HG02981 (cell line): ENCODE measurements at regions not wholly inside any gene's neighbourhood (a gene's known extent, or its start where the extent isn't known, plus 50 kb on each side); places are given as distances from the start of the nearest gene placed in this dataset.
"Not testable (repeated sequence)": the region's sequence is repeated elsewhere in the genome, so short reads cannot be mapped to it uniquely, and the experiment has no call there.

Experiments
- ATAC-seq: cut with Tn5 transposase; IDR thresholded peaks from one replicate; pipeline ENCODE4 v1.9.1; 2021; ENCODE audit warnings: mild to moderate bottlenecking, moderate library complexity; ENCODE audit not compliant: unreplicated experiment

DNA sequence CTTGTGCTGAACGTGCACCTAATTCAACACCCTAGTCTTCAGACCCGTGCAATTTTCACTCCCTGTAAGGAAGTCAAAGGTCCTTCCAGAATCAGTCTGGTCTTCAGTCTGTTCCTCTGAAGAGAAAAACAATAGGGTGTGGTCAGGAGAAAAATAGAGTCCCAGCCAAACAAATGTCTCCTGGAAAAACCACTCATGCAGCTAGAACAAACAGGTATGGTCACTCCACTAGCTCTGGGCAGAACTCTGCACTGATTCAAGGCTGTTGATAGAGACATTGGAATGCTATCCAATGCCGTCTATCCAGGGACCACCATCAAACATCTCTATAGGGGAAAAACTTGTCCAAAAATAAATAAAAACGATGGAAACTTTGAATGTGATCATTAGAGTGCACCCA is 81.8 kb upstream of the MAP3K1 start:
- ATAC-seq = no peak

DNA sequence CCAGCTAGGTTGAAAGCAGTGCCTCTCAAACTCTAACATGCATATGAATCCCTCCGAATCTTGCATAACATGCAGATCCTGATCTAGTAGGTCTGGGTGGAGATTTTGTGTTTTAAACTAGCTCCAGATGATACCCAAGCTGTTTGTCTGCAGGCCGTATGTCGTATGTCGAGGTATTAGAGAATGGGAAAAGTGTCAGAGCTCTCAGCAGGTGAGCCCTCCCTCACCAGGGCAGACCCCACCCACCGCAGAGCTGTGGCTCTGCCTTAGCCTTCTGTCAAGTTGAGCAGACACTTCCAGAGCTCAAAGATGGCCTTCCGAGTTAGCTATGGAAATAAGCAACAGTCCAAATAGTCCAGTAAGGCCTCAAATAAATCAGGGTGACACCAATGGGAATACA is 83.2 kb upstream of the MAP3K1 start:
- ATAC-seq = no peak

DNA sequence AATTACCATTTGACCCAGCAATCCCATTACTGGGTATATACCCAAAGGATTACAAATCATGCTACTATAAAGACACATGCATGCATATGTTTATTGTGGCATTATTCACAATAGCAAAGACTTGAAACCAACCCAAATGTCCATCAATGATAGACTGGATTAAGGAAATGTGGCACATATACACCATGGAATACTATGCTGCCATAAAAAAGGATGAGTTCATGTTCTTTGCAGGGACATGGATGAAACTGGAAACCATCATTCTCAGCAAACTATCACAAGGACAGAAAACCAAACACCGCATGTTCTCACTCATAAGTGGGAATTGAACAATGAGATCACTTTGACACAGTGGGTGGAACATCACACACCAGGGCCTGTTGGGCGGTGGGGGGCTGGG is 83.9 kb upstream of the MAP3K1 start:
- not testable (repeated sequence) for ATAC-seq

DNA sequence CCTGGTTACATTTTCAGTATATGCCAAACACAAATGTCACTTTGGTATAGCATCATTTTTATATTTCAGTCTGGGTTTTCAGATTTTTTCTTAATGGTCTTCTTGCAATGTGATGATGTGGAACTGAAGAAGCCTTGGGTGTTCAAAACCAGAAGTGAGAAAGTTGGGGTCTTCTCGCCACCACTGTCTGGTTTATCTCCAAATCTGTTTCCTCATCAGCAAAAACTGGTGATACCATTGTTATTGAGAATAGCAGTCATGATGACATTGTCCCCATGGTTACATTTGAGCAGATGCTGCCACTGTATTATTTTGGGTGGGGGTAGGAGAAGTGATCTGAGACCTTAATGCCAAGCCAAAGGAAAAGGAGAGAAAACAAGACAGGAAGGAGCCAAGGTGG is 85.9 kb upstream of the MAP3K1 start:
- ATAC-seq = peak; percentile 48

DNA sequence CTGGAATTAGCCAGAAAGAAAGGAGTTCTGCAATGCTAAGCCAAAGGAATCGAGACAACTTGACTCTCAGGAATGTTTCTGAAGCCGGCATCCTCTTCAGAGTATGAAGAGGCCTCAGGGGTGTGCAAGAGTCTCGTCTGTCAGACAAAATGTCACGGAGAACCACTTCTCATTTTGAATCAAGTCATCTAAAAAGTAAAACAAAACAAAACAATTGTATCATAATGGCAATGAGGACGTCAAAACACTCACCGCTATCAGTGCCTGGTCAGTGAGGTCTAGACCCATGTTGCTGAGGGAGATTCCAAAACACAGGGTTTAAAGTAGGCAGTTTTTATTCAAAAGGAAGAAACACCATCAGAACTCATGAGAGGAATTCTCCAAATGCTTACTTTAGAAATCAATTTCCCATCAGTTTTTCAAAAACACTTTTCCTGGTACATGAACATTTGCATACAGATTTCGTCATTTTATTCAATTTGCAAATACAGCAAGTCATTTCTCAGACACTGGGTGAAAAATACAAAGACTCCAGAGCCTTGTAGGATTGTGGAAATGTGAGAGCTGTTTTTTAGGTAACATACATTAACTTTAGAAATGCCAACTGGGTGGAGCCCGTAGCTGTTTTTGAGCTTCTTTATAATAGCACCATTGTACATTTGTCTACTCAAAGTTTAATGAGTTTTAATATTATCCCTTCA is 89.5 kb upstream of the MAP3K1 start:
- ATAC-seq = no peak

DNA sequence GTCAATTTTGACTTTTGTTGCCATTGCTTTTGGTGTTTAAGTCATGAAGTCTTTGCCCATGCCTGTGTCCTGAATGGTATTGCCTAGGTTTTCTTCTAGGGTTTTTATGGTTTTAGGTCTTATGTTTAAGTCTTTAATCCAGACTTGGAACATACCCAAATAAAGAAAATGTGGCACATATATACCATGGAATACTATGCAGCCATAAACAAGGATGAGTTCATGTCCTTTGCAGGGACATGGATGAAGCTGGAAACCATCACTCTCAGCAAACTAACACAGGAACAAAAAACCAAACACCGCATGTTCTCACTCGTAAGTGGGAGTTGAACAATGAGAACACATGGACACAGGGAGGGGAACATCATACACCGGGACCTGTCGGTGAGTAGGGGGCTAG is 90.5 kb upstream of the MAP3K1 start:
- ATAC-seq = not testable (repeated sequence)

- ATAC-seq = no peak
Measured at GRCh38 chr5:56722317-56722716, 93.0 kb upstream of the MAP3K1 start.

DNA sequence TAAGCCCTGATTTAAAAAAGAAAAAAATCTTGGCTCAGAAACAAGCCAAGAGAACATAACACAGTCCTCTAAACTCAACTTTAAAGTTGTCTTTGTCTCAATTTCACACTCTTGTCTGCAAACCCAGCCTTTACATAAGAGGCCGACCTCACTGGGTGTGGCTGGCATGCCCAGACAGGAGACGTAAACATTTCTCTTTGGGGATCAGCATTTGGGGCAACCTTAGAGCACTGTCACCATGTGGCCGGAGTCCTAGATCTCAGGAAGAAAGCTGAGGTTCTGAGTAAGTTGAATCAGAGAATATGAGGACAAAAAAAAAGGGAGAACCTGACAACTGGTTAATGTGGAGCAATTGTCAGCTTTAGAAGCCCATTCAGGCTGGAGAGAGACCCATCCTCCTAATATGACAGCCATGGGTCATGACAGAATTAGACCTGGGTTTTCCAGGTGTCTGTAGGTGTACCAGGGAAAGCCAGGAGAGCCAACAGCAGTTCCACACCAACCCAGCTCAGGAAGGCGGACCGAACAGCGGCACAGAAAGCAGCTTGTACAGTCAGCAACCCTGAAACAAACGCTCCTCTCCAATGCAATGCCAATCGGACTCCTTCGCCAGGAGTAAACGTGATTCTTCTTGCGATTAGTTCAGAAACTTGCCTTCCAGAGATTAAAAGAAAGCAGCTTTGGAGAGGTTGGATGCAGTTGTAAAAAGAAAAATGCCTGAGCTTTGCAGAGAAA is 97.9 kb upstream of the MAP3K1 start:
- no peak for ATAC-seq

DNA sequence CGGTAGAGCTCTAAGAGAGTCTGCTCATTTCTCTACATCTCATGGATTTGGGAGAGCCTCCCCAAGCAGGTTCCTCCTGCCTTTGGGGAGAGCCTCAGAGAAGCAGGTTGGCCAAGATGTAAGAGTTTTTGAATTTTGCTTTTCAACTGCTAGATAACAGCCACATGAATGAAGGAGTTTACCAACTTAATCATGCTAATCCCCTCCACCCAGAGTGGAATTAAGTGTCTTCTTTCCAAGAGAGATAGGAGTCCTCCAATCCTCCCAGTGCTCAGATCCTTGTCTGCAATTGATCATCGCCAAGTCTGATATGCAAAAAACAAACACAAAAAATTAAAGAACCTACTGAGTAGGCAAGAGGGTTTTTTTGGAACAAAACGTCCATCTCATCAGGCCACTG is 99.4 kb upstream of the MAP3K1 start:
- ATAC-seq = no peak

- no peak for ATAC-seq
Measured at GRCh38 chr5:56712895-56713591, 102.3 kb upstream of the MAP3K1 start.

DNA sequence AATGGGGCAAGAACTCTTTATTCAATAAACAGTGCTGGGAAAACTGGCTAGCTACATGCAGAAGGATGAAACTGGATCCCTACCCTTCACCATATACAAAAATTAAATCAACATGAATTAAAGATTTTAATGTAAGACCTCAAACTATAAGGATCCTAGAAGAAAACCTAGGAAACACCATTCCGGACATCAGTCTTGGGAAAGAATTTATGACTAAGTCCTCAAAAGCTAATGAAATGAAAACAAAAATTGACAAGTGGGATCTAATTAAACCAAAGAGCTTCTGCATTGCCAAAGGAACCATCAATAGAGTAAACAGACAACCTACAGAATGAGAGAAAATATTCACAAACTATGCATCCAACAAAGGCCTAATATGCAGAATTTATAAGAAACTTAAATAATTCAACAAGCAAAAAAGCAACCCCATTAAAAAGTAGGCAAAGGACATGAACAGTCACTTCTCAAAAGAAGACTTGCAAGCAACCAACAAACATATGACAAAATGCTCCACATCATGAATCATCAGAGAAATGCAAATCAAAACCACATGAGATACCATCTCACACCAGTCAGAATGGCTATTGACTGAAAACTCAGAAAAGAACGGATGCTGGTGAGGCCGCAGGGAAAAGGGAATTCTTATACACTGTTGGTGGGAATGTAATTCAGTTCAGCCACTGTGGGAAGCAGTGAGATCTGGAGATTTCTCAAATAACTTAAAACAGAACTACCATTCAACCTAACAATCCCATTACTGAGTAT is 104.3 kb upstream of the MAP3K1 start:
- ATAC-seq = no peak

DNA sequence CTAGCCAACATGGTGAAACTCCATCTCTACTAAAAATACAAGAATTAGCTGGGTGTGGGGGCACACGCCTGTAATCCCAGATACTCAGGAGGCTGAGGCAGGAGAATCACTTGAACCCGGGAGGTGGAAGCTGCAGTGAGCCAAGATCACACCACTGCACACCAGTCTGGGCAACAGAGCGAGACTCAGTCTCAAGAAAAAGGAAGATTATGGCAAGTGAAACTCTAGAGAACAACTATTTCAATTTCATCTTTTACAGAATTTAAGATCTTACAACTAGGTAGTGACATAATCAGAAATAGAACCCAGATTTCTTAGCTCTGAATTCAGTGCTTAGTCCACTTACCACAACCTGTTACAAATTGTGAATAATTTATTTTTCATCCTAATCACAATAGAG is 108.8 kb upstream of the MAP3K1 start:
- ATAC-seq = no peak

DNA sequence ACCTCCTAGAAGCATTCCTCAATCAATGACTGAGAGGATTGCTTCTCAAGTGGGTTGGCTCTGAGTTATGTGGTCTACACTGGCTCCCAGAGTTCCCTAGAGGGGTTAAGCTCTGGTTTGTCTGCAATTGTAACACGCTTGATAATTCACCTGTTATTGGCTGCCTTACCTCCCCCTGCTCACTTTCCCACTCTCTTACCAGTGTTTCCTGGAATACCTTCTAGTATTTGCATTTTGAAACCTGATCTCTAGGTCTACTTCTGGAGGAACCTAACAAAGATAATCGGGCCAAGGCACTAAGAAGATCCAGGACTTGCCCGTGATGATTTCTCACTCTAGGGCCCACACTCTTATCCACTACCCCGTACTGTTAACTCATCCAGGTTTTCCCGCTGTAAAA is 110.1 kb upstream of the MAP3K1 start:
- ATAC-seq = no peak

DNA sequence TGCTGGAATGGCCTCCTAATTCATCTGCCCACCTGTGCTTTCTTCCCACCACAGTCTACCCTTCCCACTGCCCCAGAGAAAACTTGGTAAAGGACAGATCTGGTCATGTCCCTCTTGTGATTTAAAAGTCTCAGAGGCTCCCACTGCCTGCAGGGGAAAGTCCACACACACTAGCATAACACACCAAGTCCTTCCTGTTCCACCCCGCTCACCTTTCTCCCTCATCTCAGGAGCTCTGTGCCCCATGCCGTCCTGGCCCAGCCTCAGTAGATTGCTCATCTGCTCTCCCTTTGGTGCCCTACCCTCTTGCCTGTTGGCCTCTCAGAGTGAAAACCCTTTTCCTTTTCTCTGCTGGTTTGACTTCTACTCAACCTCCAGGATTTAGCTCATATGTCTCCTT is 111.4 kb upstream of the MAP3K1 start:
- ATAC-seq = no peak

DNA sequence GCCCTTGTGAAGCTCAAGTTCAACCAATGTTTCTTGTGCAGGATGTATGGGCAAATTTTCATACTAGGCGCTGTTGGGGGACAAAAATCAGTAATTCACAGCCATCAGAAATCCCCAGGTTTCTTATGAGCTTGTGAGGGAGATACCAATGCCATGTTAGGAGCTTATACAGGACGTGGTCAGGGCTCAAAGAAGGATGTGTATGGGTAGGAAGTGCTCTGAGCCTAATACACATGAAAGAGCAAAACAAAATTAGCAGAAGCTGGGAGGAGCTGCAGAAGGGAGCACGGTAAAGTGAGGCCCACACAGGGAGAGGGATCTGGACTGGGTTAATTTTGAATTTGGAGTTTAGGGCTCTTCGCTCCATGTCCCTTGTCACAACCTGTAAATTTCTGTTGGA is 114.6 kb upstream of the MAP3K1 start:
- ATAC-seq = no peak

- ATAC-seq = no peak
Measured at GRCh38 chr5:56699538-56699937, 115.8 kb upstream of the MAP3K1 start.

GRCh38 chr5:56698463-56699381 is 116.6 kb upstream of the MAP3K1 start:
- ATAC-seq = no peak

DNA sequence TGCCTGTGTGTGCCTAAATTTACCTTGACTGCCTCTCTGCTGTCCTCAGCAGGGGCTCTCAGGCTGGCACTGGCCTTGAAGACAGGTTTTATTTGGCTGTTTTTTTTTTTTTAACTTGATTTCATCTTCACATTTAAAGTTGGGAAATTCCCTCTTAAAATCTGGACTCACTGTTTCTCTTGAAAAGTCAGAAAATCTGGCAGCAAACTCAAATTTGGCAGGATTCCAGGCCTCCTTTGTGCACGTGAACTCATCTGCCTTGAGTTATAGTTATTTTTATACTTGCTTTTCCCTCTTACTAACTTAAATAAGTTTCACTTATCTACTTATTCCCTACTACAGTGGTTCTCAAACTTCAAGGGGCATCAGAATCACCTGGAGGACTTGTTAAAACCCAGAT is 118.4 kb upstream of the MAP3K1 start:
- no peak for ATAC-seq

DNA sequence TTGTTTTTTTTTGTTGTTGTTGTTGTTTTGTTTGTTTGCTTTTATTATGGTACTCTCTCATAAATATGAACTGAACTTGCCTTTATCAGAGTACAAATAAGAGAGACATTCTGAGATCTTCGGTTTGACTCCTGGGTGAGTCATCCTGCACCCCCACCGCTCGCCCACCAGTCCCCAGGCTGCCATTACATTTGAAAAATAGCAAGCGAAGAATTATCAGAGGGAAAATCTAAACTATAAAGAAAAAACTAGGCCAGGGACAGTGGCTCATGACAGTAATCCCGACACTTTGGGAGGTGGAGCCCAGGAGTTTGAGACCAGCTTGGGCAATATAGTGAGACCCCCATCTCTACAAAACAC is 122.1 kb upstream of the MAP3K1 start:
- ATAC-seq = no peak
